Fibroblast of skin of back (primary cell): ENCODE measurements at regions not wholly inside any gene's neighbourhood (a gene's known extent, or its start where the extent isn't known, plus 50 kb on each side); places are given as distances from the start of the nearest gene placed in this dataset.

ENCODE experiments used
- DNase-seq: peaks from one replicate; pipeline ENCODE4 v3.0.0-alpha.2; 2013

DNA sequence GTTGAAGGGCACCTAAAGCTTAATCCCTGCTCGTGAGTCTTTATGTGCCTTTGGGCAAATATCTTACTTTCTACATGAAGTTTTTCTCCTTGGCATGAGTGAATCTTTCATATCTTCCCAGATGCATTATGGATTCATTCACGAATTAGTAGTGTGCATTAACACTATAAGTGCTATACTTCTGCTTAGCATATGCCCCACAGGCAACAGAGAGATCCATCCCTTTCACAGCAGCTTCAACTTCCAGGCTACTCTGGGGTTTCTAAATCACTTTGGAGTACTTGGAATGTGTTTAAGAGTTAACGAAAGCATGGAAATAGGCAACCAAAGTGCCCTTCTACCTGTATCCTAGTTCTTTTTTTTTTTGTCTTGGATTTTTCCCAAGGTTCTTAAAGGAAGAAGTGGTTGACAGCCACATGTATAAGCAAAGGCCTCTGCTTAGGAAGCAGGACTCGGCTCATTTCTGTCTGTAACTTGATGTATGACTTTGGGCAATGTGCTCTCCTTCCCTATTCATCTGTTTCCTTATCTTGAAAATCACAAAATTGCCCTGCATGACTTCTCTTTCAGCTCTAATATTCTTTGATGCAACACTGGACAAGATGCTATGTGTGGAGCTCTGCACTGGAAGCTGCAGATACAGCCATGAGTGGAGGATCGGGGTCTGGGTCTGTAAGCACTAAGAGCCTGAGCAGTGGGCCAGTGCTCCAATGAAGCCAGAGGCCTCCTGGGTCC, 54.5 kb upstream of the ME3 start:
- no peak for DNase-seq

DNA sequence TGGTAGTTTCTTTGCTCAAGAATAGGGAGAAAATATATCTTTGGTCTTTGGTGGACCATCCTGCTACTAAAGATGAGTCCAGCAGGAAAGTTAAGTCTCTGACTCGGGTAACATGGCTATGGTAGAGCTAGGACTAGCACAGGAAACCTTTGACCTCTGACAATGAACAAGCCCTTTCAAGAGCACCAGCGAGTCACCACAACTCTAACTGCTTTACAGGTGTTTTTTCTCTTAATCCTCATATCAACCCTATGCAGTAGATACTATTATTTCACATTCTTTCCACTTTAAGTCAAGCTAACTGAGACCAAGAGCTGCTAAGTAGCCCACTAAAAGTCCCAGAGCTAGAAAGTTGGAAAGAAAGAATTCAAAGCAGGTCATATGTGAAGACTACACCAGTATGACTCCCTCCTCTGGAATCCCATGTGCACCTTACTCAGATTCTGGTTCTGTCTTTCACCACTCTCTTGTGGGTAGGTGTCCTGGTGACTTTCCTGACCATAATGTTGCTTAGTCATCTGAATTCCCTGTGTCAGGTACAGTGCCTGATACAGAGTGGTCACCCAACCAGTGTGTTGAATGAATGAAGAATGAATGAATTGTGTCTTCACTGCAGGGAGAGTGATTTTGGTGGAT, 53.8 kb upstream of the ME3 start:
- DNase-seq, result peak; percentile 51

DNA sequence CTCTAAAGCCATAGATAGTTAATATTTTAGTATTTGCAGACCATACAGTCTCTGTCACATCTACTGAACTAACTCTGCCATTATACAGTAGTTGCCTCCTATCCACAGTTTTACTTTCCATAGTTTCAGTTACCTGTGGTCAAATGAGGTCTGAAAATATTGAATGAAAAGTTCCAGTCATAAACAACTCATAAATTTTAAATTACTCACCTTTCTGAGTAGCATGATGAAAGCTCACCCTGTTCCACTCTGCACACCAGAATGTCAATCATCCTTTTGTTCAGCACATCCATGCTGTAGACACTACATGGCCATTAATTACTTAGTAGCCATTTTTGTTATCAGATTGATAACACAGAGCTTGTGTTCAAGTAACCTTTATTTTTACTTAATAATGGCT, 51.7 kb upstream of the ME3 start:
- DNase-seq, result no peak

DNA sequence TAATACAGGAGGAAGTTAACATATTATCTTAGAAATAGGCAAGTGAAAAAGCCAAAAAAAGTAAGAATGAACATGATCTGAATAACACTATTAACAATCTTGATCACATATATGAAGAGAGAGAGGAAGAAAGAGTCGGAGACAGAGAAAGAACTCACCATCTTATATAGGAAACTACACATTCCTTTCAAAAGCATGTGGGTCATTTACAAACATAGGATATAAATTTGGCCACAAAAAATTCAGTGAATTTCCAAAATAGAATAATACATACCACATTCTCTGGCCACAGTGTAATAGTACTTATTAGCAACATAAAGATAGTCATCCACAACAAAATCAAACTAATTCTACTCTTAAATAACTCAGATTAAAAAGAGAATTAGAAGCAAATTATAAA, 50.9 kb upstream of the ME3 start:
- DNase-seq, result peak; percentile 54

DNA sequence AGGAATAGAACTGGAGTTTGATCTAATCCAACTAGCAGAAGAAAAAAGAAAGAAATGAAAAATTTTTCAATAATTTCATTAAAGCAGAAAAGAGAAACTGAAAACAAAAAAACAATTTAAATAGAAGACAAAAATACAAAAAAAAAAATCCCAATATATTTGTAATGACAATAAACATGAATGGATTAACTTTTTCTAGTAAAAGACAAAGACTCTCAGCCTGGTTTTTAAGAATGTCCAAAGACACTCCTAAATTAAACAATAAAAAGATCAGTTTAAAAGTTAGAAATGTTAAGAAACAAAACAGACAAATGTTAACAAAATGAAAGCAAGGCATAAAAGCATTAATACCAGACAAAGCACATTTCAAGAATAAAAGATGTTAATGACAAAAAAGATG, 50.3 kb upstream of the ME3 start:
- DNase-seq, result no peak
